Cardiac muscle cell (in vitro differentiated cells and primary cell): ENCODE measurements at regions not wholly inside any gene's neighbourhood (a gene's known extent, or its start where the extent isn't known, plus 50 kb on each side); places are given as distances from the start of the nearest gene placed in this dataset.

Source experiments
- DNase-seq, 2 donors: peaks; one replicate each; pipeline versions ENCODE4 v3.0.0 to v3.0.0-alpha.2; 2010 to 2017; ENCODE audit warnings: low read depth in 1 of 2, low spot score in 1 of 2
- H3K27ac ChIP-seq: fragments of 200-600 bp; sonication (generic); 2 replicates; pipeline ENCODE4 v1.5.1; 2016
- H3K27me3 ChIP-seq: fragments of 200-600 bp; sonication (generic); 2 replicates; pipeline ENCODE4 v1.6.0; 2016; ENCODE audit warnings: control low read depth
- H3K36me3 ChIP-seq: fragments of 200-600 bp; sonication (generic); 2 replicates; pipeline ENCODE4 v1.5.1; 2016; ENCODE audit warnings: control low read depth
- H3K4me1 ChIP-seq: fragments of 200-600 bp; sonication (generic); 2 replicates; pipeline ENCODE4 v1.8.1; 2017; ENCODE audit warnings: low read depth, mild to moderate bottlenecking, mixed run types
- H3K4me3 ChIP-seq: fragments of 200-600 bp; sonication (generic); 2 replicates; pipeline ENCODE4 v1.5.1; 2016; ENCODE audit warnings: mild to moderate bottlenecking
- H3K9me3 ChIP-seq: fragments of 200-600 bp; sonication (generic); 2 replicates; pipeline ENCODE4 v1.5.1; 2017; ENCODE audit warnings: low read depth, mild to moderate bottlenecking, control low read depth
- CTCF ChIP-seq: IDR thresholded peaks from 2 replicates; pipeline ENCODE4 v1.5.1; 2012; ENCODE audit warnings: low read depth, mild to moderate bottlenecking, low read length

DNA sequence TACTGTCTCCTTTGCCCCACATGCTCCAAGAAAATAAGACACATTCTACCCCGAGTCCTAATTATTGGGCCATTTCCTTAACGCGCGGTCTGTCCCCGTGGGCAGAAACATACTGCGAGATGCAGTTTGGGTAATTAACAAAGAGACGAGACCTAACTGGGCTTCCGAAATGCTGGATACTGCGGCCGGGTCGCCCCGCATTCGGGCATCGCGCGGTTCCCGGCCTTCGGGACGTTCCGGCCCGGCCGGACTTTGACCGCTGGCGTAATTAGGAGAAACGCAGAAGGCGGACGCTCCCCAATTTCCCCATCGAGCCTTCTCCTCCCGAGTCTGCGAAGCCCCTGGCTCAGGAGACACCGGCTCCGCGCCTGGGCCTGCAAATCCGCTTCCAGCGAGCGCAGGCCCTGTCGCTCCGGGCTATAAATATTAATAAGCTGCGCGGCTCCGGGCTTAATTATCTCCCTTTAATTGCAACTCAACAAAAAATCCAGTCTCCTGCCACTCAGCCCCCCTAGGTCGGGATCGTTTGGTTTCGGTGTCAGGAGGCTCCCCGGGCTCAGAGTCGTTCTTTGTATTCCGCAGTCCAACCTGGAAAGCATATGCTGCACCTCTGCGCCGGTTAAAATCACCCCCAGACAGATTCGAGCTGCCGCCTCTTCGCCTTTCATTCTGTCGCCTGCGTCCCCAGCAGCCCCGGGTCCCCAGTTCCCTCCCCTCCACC, 131.5 kb downstream of the SPAG6 start:
- Histone ChIP-seq H3K9me3 (no peaks in the 10 kb centered on the region), H3K4me3 (peak overlapping the region; percentile 21), H3K36me3 (no peaks in the 10 kb centered on the region), H3K4me1 (no peaks in the 10 kb centered on the region), H3K27me3 (peaks cover 97% of the 10 kb centered on the region), H3K27ac (no peak overlapping the region)
- TF ChIP-seq CTCF = no peak
- DNase-seq = peak in 1 of 2 donors; percentile 20

GRCh38 chr10:22477334-22478287, 132.3 kb downstream of the SPAG6 start:
- Histone ChIP-seq H3K9me3 (no peaks in the 10 kb centered on the region), H3K27me3 (peaks cover 96% of the 10 kb centered on the region)

DNA sequence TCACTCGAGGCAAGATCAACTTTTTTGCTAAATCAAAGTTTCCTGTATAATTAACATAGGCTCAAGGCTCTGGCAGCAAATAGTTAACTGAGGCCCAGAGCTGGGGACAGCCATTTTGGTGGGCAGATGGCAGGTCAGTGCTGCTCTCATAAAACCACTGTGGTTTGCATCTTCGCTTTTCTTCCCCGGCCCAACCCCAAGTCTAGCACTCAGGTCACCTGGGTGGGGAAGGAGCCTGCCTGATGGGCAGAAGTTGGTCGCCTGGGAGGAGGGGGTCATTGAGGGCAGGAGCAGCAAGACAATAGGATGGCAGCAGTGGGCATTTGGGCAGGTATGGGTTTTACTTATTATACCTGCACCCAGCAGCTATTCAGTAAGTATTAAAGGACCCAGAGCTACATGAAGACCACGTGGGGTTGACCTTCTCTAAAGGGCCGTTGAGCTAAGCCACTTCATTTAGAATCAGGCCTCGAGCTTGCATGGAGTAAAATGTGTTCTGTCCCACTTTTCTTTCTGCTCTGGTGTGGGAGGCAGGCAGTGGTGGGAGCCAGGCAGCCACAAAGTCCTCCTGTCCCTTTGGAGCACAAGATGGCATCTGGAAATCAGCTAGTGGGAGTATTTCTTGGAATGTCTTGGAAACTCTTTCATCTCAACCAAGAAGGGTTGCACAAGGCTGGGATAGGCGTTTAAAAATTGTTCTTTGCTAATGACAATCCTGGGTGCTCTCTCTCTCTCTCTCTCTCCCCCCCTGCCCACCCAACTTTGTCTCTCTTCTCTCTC, 133.4 kb downstream of the SPAG6 start:
- H3K27ac ChIP-seq = no peak overlapping the region
- DNase-seq = no peak
- no peaks in the 10 kb centered on the region for H3K9me3 ChIP-seq
- no peak overlapping the region for H3K4me3 ChIP-seq
- no peak for TF ChIP-seq CTCF
- H3K36me3 ChIP-seq = no peaks in the 10 kb centered on the region
- H3K4me1 ChIP-seq = no peaks in the 10 kb centered on the region
- peaks cover 93% of the 10 kb centered on the region for H3K27me3 ChIP-seq

More at GRCh38 chr10:22477334-22478287, 132.3 kb downstream of the SPAG6 start:
- peak overlapping the region; percentile 21 for H3K4me3 ChIP-seq
- no peak overlapping the region for H3K27ac ChIP-seq
- TF ChIP-seq CTCF = no peak
- no peaks in the 10 kb centered on the region for H3K36me3 ChIP-seq
- no peaks in the 10 kb centered on the region for H3K4me1 ChIP-seq
- peak in 1 of 2 donors; percentile 55 for DNase-seq

DNA sequence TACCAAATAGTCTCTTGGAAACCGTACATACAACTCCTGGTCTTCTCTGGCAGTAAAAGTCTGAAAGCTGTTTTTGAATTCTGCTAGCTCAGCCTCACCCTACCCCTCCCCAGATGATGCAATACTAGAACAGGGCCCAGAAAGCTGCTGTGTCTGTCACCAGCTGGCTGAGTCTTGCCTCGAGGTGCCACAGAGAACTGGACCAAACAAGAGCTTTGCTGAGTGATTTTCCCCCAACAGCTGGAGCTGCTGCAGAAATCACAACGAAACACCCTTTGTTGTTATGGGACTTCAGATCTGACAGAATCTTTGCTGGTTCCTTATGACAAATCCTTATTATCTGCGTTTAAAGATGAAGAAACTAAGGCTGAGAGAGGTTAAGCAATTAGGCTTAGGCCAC, 134.1 kb downstream of the SPAG6 start:
- Histone ChIP-seq H3K4me1 (no peaks in the 10 kb centered on the region), H3K4me3 (no peak overlapping the region), H3K27me3 (peaks cover 92% of the 10 kb centered on the region), H3K9me3 (no peaks in the 10 kb centered on the region), H3K27ac (no peak overlapping the region), H3K36me3 (no peaks in the 10 kb centered on the region)
- TF ChIP-seq CTCF = no peak
- DNase-seq = peak in 1 of 2 donors; percentile 20

GRCh38 chr10:22481106-22481505, 135.8 kb downstream of the SPAG6 start:
- Histone ChIP-seq H3K27me3 (peaks cover 76% of the 10 kb centered on the region), H3K9me3 (no peaks in the 10 kb centered on the region), H3K4me3 (no peak overlapping the region), H3K27ac (no peak overlapping the region), H3K36me3 (no peaks in the 10 kb centered on the region), H3K4me1 (no peaks in the 10 kb centered on the region)
- TF ChIP-seq CTCF = no peak
- no peak for DNase-seq
